H1 (cell line): ENCODE measurements at regions not wholly inside any gene's neighbourhood (a gene's known extent, or its start where the extent isn't known, plus 50 kb on each side); places are given as distances from the start of the nearest gene placed in this dataset.

ENCODE experiments used
- CTCF ChIA-PET: fragments of 300-600 bp; sonication (Branson Sonifier 250); formaldehyde crosslinking; loops from one replicate; lab custom pipeline; 2021; ENCODE audit not compliant: partially characterized antibody; lab: Charles Lee
- POLR2A ChIA-PET: fragments of 300-600 bp; sonication (Branson Sonifier 250); formaldehyde crosslinking; loops from one replicate; lab custom pipeline; 2021; ENCODE audit warnings: inconsistent platforms; ENCODE audit not compliant: partially characterized antibody; lab: Charles Lee
- DNase-seq, 2 experiments: peaks; one replicate each; pipeline versions ENCODE4 v3.0.0 to v3.0.0-alpha.2; 2010 to 2022; ENCODE audit warnings: low spot score in 2 of 2, low read depth in 1 of 2, mixed read lengths in 1 of 2
- FAIRE-seq: peaks from 2 replicates; lab custom pipeline; 2011; peaks lifted over from hg19 to GRCh38; lab: Jason Lieb, UNC
- H2AFZ ChIP-seq: 2 replicates; pipeline ENCODE4 v1.8.1; 2012; ENCODE audit warnings: low read length, inconsistent platforms
- H2AK5ac ChIP-seq: 2 replicates; pipeline ENCODE4 v1.6.1; 2013; ENCODE audit warnings: low read depth, low read length
- H2BK120ac ChIP-seq: replicated peaks from 2 replicates; pipeline ENCODE3; 2013; ENCODE audit warnings: low read depth, low read length, inconsistent platforms
- H2BK12ac ChIP-seq: 2 replicates; pipeline ENCODE4 v1.6.1; 2013; ENCODE audit warnings: low read depth, low read length
- H2BK15ac ChIP-seq: 2 replicates; pipeline ENCODE4 v1.6.1; 2013; ENCODE audit warnings: low read length
- H2BK20ac ChIP-seq: 2 replicates; pipeline ENCODE4 v1.6.1; 2013; ENCODE audit warnings: low read length
- H2BK5ac ChIP-seq: 2 replicates; pipeline ENCODE4 v1.6.1; 2013; ENCODE audit warnings: low read depth, low read length
- H3K14ac ChIP-seq: 2 replicates; pipeline ENCODE4 v1.6.1; 2013; ENCODE audit warnings: inconsistent platforms; ENCODE audit not compliant: insufficient read length
- H3K18ac ChIP-seq: 2 replicates; pipeline ENCODE4 v1.6.1; 2013; ENCODE audit warnings: low read length; ENCODE audit errors: extremely low read depth
- H3K23ac ChIP-seq: 2 replicates; pipeline ENCODE4 v1.6.1; 2013; ENCODE audit warnings: inconsistent platforms; ENCODE audit not compliant: insufficient read length
- H3K23me2 ChIP-seq: 2 replicates; pipeline ENCODE4 v1.6.1; 2013; ENCODE audit warnings: low read depth, low read length
- H3K27ac ChIP-seq: 2 replicates; pipeline ENCODE4 v1.6.1; 2011; ENCODE audit warnings: low read depth, low read length, inconsistent platforms
- H3K27me3 ChIP-seq, 4 experiments: replicated peaks in 1 of 4; 1 replicate in 1 of 4; 2 replicates in 3 of 4; pipeline versions ENCODE4 v1.6.1 to v1.8.1; 2011 to 2013; ENCODE audit warnings: low read length in 3 of 4, mild to moderate bottlenecking in 3 of 4, inconsistent platforms in 2 of 4, mixed read lengths in 2 of 4, moderate library complexity in 1 of 4; ENCODE audit not compliant: control insufficient read depth in 3 of 4, insufficient read depth in 3 of 4; ENCODE audit errors: extremely low read depth in 1 of 4
- H3K36me3 ChIP-seq, 4 experiments: 2 replicates each; pipeline versions ENCODE4 v1.6.1 to v1.8.1; 2011 to 2013; ENCODE audit warnings: mild to moderate bottlenecking in 4 of 4, low read length in 3 of 4, moderate library complexity in 2 of 4, control low read depth in 1 of 4, inconsistent platforms in 1 of 4; ENCODE audit not compliant: insufficient read depth in 4 of 4, control insufficient read depth in 2 of 4
- H3K4ac ChIP-seq: replicated peaks from 2 replicates; pipeline ENCODE3; 2013; ENCODE audit warnings: low read length, low read depth, mixed read lengths, inconsistent platforms; ENCODE audit not compliant: insufficient read length
- H3K4me1 ChIP-seq, 4 experiments: replicated peaks in 1 of 4; 1 replicate in 1 of 4; 2 replicates in 3 of 4; pipeline versions ENCODE4 v1.6.1 to v1.8.1; 2011 to 2013; ENCODE audit warnings: low read length in 3 of 4, inconsistent platforms in 2 of 4, mixed read lengths in 1 of 4; ENCODE audit not compliant: insufficient read depth in 4 of 4, control insufficient read depth in 3 of 4
- H3K4me2 ChIP-seq, 2 experiments: 2 replicates each; pipeline versions ENCODE4 v1.6.1 to v1.8.1; 2011 to 2013; ENCODE audit warnings: low read depth in 2 of 2, low read length in 2 of 2, control low read depth in 1 of 2, inconsistent platforms in 1 of 2, mild to moderate bottlenecking in 1 of 2; ENCODE audit not compliant: insufficient read depth in 1 of 2
- H3K4me3 ChIP-seq, 4 experiments: fragments of 200-600, 300-600 bp in 1 of 4; sonication (generic), shearing (Covaris generic), sonication (Bioruptor Twin) in 1 of 4; 2 replicates each; pipeline versions ENCODE4 v1.5.1 to v1.8.1; 2011 to 2016; ENCODE audit warnings: low read length in 4 of 4, low read depth in 3 of 4, control low read depth in 2 of 4, inconsistent platforms in 2 of 4, mild to moderate bottlenecking in 2 of 4, mixed read lengths in 1 of 4, moderate library complexity in 1 of 4; ENCODE audit not compliant: insufficient read depth in 2 of 4; ENCODE audit errors: extremely low read depth in 1 of 4
- H3K56ac ChIP-seq: replicated peaks from 2 replicates; pipeline ENCODE3; 2013; ENCODE audit warnings: low read depth, mild to moderate bottlenecking, mixed read lengths, low read length, inconsistent platforms; ENCODE audit not compliant: insufficient read length
- H3K79me1 ChIP-seq: 2 replicates; pipeline ENCODE4 v1.6.1; 2013; ENCODE audit warnings: low read depth, low read length, control low read depth
- H3K79me2 ChIP-seq, 2 experiments: 2 replicates each; pipeline versions ENCODE4 v1.6.1 to v1.8.1; 2012 to 2013; ENCODE audit warnings: low read length in 2 of 2, mild to moderate bottlenecking in 2 of 2, inconsistent platforms in 1 of 2; ENCODE audit not compliant: insufficient read depth in 2 of 2, control insufficient read depth in 1 of 2
- H3K9ac ChIP-seq, 4 experiments: replicated peaks in 1 of 4; 1 replicate in 1 of 4; 2 replicates in 3 of 4; pipeline versions ENCODE4 v1.6.1 to v1.8.1; 2011 to 2013; ENCODE audit warnings: low read depth in 3 of 4, low read length in 3 of 4, control low read depth in 2 of 4, mild to moderate bottlenecking in 2 of 4, moderate library complexity in 2 of 4, inconsistent platforms in 1 of 4; ENCODE audit errors: extremely low read depth in 1 of 4
- H3K9me3 ChIP-seq, 2 experiments: 2 replicates each; pipeline versions ENCODE4 v1.6.1 to v1.8.1; 2012 to 2013; ENCODE audit warnings: mild to moderate bottlenecking in 2 of 2, moderate library complexity in 2 of 2, control low read depth in 1 of 2, inconsistent platforms in 1 of 2, low read depth in 1 of 2, low read length in 1 of 2, mixed read lengths in 1 of 2; ENCODE audit not compliant: insufficient read depth in 2 of 2
- H4K20me1 ChIP-seq, 2 experiments: replicated peaks in 1 of 2; 2 replicates each; pipeline versions ENCODE3 to v1.8.1; 2011 to 2013; ENCODE audit warnings: inconsistent platforms in 2 of 2, low read length in 2 of 2, mild to moderate bottlenecking in 1 of 2; ENCODE audit not compliant: insufficient read depth in 2 of 2, control insufficient read depth in 1 of 2
- H4K5ac ChIP-seq: 2 replicates; pipeline ENCODE4 v1.6.1; 2013; ENCODE audit warnings: low read length, low read depth, mixed read lengths, inconsistent platforms; ENCODE audit not compliant: insufficient read length
- H4K8ac ChIP-seq: 2 replicates; pipeline ENCODE4 v1.8.0; 2013; ENCODE audit warnings: mild to moderate bottlenecking, moderate library complexity, low read length, inconsistent platforms; ENCODE audit not compliant: insufficient read depth; ENCODE audit errors: extremely low read depth
- H4K91ac ChIP-seq: replicated peaks from 2 replicates; pipeline ENCODE3; 2013; ENCODE audit warnings: low read length, mixed read lengths, inconsistent platforms; ENCODE audit not compliant: insufficient read length
- ATF3 ChIP-seq: IDR thresholded peaks from 2 replicates; pipeline ENCODE4 v1.6.1; 2011; ENCODE audit warnings: low read depth, mild to moderate bottlenecking, low read length; ENCODE audit not compliant: insufficient read depth
- CBX5 ChIP-seq: fragments of 300-800, 300-1000 bp; sonication (generic); IDR thresholded peaks from 2 replicates; pipeline ENCODE4 v1.7.1; 2016; ENCODE audit warnings: antibody characterized with exemption, low read length, low read depth
- CHD2 ChIP-seq: IDR thresholded peaks from 2 replicates; pipeline ENCODE4 v1.6.1; 2012; ENCODE audit warnings: low read length, improper control_type of control experiment
- EP300 ChIP-seq, 2 experiments: IDR thresholded peaks; 1 replicate in 1 of 2; 2 replicates in 1 of 2; pipeline ENCODE4 v1.6.1; 2011 to 2012; ENCODE audit warnings: low read depth in 2 of 2, low read length in 2 of 2, mild to moderate bottlenecking in 2 of 2, borderline replicate concordance in 1 of 2, inconsistent platforms in 1 of 2, moderate library complexity in 1 of 2
- MAX ChIP-seq: IDR thresholded peaks from 2 replicates; pipeline ENCODE4 v1.6.1; 2012; ENCODE audit warnings: inconsistent platforms
- RFX5 ChIP-seq: IDR thresholded peaks from 2 replicates; pipeline ENCODE4 v1.6.1; 2011; ENCODE audit warnings: low read depth, low read length, improper control_type of control experiment, borderline replicate concordance

DNA sequence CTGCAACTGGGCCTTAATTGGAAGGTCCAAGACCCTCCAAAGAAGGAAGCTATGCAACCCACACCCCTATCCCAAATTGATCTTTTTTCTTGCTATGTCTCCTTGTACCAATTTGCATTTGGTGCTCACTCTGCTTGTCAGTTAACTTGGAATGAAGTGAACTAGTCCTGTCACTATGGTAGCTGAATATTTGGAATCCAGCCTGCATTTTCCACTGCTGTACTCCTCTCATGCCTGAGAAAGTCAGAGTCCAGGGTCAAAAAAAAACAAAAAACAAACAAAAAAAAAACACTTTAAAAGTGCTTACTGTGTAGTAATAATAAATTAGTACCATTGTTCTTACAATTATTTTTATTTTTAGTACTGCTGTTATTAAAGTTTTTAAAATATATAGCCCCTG, 462.8 kb upstream of the SLC8A1 start:
- no peak overlapping the region for H3K56ac ChIP-seq
- no peak for FAIRE-seq

More for the DNA sequence above, 462.8 kb upstream of the SLC8A1 start:
- no peaks in the 10 kb centered on the region for H3K79me1 ChIP-seq
- H3K23me2 ChIP-seq = no peaks in the 10 kb centered on the region
- H3K4me2 ChIP-seq = no peak overlapping the region
- H3K36me3 ChIP-seq = no peaks in the 10 kb centered on the region
- no peak overlapping the region for H2BK15ac ChIP-seq
- H3K9me3 ChIP-seq = no peaks in the 10 kb centered on the region
- no peak overlapping the region for H3K9ac ChIP-seq
- POLR2A ChIA-PET = no interaction called here
- no peak overlapping the region for H2BK120ac ChIP-seq
- TF ChIP-seq ATF3 (no peak), CBX5 (no peak), RFX5 (no peak), MAX (no peak), EP300 (IDR thresholded peaks at IDR 0.05; ENCODE audit: borderline replicate concordance in 1 of 2, low read depth in 2 of 2, low read length in 2 of 2) (no peak), CHD2 (no peak)
- no peak for DNase-seq
- H2BK12ac ChIP-seq = no peak overlapping the region
- CTCF ChIA-PET = interaction anchor here (1.0 kb wide), 1 partner anchor 85 kb away, joined by 3 read pairs; no protein-coding TSS in a partner anchor
- H3K4me3 ChIP-seq = no peak overlapping the region
- H3K18ac ChIP-seq = no peak overlapping the region
- H2AFZ ChIP-seq = no peak overlapping the region
- no peak overlapping the region for H3K14ac ChIP-seq
- no peaks in the 10 kb centered on the region for H3K4me1 ChIP-seq
- no peak overlapping the region for H2BK5ac ChIP-seq
- H4K91ac ChIP-seq = no peak overlapping the region
- H3K27ac ChIP-seq = no peak overlapping the region
- no peak overlapping the region for H2AK5ac ChIP-seq
- H2BK20ac ChIP-seq = no peak overlapping the region
- H4K5ac ChIP-seq = no peak overlapping the region
- H3K23ac ChIP-seq = no peak overlapping the region
- no peaks in the 10 kb centered on the region for H3K27me3 ChIP-seq
- H4K20me1 ChIP-seq = no peaks in the 10 kb centered on the region
- no peak overlapping the region for H4K8ac ChIP-seq
- H3K4ac ChIP-seq = no peak overlapping the region
- no peaks in the 10 kb centered on the region for H3K79me2 ChIP-seq
